Stimulated activated CD4-positive, alpha-beta T cell treated with anti-CD3 and anti-CD28 coated beads, Interleukin-4, amount 100 ng/mL, for 24 hours (primary cell): ENCODE measurements at regions not wholly inside any gene's neighbourhood (a gene's known extent, or its start where the extent isn't known, plus 50 kb on each side); places are given as distances from the start of the nearest gene placed in this dataset.
"Not testable (repeated sequence)": the region's sequence is repeated elsewhere in the genome, so short reads cannot be mapped to it uniquely, and the experiment has no call there.

ENCODE experiments used
- DNase-seq: peaks from one replicate; pipeline ENCODE4 v3.0.0-alpha.2; 2020

DNA sequence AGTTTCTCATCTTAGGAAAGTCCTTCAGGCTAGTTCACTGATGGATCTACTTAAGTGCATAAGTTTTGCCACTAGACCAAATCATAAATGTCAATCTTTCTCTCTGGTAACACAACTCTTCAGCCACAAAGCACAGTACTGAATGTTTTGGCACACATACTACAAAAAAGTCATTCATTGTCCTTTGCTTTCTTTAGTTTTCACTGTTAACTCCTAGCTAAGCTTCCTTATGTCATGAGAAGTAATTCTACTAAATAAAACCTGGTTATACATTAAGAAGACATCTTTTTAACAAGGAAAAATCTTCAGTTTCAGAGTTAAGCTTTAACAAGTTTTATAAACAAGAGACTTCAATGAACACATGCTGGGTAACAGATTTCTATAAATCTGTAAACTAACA lies 379.2 kb upstream of the NFIA start:
- no peak for DNase-seq

DNA sequence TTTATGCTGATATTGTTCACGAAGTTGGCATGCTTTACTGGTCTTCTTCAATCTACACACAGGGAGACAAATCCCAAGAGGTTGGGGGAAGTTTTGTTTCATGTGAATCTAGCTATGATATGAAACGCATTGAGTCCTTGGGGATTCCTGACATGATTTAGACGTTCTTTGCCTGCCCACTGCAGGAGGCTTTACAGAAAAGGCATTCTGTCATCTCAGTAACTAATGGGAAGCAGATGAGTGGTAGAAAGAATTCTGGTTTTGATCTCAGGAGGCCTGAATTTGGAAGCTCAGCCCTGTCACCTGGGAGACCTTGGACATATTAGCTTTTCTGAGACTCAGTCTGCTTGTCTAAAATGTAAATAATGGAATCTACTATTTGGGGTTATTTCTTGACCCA lies 383.0 kb upstream of the NFIA start:
- DNase-seq: no peak

DNA sequence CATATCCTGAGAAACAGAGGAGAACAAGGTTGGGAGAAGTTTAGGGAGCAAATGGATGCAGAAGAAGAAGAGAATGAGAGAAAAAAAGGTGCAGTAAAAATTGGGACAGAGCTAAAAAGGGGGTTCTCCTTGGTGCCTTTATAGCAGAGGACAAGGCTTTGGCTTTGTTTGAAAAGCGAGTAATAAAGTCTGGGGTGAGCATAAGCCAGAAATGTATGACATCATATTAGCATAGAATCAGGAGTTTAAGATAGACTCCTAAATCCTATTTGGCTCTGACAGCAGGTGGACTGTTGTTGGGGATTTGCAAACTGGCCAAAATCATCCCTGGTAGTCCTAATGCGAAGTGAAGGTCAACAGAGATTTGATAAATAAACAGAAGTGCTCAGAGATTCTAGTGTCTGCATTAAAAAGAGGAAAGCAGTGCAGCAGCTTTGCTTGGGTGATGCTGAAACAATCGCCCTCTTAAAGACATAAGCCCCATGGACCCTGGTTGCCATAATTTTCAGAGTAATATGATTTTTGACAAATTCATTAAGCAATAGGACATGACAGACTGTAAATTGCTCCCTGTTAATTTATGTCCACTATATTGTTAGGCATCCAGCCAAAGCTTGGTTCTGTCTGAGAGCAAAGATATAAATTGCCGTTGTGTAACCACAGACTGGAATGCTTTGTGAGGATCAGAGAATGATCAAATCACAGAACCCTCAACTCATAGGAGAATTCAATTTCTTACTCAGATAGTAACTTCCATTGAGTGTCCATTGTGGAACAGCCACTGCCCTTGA lies 385.0 kb upstream of the NFIA start:
- no peak for DNase-seq

DNA sequence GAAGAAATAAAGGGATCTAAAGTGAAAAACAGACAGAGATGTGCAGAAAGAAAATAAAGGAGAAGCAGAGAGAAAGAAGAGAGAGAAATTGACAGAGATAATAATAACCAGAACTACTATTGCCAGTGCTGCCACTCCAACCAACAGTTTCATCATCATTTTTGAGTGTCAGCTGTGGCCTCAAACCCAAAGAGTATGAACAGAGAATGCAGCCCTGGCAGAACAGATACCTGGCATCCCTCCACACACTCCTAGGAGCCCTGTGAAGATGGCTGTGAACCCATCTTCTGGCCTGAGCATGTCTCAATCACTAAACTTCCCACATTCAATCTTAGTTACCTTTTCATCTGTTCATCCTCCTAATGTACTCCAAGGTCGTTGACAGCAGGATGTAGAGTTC lies 385.8 kb upstream of the NFIA start:
- no peak for DNase-seq

DNA sequence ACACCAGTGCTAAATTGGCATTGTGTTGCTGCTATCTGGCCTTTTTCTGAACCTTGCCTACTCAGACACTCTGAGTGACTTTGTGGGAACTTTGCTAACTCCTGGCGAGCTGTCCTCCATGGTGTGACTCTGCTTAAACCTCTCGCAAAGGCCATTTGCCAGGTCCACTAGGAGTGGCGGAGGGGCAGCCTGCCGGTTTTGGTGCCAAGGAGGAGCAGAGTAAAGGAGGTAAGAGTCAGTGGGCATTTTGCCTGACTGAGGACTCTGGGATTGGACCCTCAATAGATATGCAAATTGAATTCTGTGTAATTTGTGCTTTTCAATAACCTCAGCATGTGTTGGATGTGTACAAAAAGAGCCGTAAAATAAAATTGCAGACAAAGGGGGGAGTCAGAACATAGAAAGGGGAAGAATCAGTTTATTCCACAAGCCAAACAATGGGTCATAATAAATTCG lies 386.6 kb upstream of the NFIA start:
- no peak for DNase-seq

DNA sequence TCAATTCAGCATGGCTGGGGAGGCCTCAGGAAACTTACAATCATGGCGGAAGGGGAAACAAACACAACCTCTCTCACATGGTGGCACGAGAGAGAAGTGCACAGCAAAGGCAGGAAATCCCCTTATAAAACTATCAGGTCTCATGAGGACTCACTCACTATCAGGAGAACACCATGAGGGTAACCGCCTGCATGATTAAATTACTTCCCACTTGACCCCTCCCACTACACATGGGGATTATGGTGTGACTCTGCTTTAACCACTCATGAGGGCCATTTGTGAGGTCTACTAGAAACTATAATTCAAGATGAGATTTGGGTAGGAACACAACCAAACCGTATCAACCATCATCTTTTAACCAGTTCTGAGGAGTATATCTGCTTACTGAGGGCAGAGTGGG lies 387.4 kb upstream of the NFIA start:
- DNase-seq: no peak

DNA sequence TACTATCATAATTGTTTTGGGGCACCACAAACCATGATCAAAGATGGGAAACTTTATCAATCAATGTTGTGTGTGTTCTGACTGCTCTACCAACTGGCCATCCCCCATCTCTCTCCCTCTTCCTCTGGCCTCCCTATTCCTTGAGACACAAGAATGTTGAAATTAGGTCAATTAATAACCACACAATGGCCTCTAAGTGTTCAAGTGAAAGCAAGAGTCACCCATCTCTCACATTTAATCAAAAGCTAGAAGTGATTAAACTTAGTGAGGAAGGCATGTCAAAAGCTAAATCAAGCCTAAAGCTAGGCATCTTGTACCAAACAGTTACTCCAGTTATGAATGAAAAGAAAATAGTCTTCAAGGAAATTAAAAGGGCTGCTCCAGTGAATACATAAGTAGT lies 390.3 kb upstream of the NFIA start:
- no peak for DNase-seq

DNA sequence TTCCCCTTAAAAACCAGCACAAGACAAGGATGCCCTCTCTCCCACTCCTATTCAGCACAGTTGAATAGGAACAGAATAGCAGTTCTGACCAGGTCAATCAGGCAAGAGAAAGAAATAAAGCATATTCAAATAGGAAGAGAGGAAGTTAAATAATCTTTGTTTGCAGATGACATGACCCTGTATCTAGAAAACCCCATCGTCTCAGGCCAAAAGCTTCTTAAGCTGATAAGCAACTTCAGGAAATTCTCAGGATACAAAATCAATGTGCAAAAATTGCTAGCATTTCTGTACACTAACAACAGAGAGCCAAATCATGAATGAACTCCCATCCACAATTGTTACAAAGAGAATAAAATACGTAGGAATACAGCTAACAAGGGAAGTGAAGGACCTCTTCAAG lies 394.1 kb upstream of the NFIA start:
- not testable (repeated sequence) for DNase-seq

DNA sequence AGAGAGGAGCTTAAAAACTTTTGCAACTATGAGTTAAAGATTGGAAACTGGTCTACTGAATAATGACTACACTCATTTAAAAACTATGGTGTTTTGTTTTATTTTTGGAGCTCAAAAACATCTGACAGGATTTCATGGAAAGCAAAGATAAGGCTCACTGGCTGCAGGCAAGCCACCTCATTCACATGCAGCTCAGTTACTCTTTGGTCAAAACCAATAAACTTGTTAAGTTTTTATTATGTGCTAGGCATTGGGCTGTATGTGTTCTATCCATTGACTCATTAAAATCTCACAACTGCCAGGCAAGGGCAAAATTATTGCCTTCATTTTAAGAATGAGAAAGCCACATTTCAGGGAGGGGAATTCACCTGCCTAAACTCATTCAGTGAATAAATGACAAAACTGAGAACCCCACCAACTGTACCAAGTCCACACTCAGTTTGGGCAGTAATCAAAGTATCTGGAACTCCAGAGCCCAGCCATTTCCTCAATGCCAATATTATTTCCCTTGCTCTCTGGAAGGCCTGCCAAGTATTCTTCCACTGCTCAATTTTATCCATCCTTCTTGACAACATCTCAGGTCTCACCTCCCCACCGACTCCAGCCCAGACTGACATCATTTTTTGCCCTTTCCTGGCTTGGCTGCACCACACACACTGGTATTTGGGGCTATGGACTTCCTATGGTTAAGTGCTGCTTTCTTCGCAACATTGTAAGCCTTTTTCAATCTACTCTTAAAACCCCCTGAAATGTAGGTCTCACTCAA lies 401.1 kb upstream of the NFIA start:
- DNase-seq: no peak

DNA sequence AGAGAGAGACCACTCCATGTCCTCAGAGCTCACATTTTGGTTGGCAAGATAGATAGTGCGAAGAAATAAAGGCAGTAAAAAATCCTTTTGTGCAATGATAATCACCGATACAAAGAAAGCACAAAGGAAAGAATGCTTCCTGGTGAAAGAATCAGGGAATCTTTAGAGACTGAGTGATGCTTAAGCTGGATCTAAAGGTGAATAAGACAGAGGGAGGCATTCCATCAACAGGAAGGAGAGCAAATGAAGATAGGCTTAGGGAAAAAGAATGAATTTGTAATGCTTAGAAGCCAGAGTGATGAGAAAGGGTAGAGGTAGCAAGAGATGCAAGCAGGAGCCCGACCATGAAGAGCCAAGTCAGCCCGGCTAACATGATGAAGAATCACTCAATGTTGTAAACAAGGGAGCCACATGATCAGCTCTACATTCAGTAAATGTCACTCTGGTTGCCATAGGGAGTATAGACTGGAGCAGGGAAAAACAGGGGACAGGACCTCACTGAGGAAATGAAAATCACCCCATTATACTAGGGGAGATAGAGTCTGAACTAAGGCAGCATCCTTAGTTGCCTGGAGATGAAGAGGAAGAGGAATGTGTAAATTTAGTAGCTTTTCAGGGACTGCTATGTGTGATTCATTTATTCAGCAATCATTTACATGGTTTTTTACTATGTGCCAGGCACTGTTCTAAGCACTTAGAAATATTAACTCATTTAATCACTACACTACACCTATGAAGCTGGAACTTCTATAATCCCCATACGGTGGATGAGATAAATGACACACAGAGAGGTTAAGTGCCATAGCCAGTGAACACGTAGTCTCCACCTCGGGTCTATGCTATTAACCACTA lies 402.6 kb upstream of the NFIA start:
- no peak for DNase-seq

DNA sequence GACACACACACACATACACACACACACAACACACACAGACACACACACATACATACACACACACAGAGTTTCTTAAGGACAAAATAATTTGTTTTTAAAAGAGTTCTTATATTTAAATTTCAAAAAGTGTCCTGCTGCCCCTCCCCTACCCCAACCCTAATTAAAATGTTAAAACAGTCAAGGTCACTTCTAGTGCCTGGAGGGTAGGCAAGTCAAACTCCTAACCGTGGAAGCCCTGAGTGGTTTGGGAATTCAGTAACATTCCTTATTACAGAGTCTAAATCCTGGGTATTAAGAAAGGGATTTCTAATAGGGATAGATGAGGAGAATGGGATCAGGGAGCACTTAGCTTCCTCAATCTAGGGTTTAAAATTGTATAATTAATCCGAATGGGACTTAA lies 403.6 kb upstream of the NFIA start:
- DNase-seq: no peak

DNA sequence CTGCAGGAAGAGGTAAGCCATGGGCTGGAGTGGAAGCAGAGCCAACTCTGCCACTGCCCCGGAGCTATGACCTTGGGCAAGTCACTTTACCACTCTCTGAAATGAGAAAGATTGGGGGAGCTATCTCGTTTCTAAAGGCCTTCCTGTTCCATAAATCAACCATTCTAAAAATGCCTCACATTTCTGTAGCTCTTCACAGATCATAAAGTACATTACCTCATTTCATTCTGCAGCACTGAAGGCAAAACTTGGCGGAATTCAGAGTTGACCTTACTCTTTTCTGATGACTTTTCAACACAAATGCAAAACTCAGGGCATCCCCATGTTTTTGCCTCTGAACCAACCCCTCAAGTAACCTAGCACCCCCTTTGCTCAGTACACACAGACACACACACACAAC lies 404.0 kb upstream of the NFIA start:
- no peak for DNase-seq

DNA sequence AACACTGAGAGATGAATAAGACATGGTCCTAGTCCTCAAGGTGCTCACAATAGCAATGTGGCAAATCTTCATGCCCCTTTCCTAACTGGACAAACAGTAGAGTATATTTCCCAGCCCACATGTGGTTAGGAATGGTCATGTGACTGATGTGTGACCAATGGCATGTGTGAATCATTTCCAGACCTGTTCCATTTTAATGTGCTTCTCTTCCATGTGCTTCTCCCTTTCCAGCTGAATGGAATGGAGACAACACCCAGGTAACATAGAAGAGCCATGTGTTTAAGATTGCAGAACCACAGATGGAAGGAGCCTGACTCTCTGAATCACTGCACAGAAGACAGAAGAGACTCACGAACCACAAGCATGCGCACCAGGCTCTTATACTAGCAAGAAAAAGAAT lies 409.9 kb upstream of the NFIA start:
- DNase-seq: no peak

DNA sequence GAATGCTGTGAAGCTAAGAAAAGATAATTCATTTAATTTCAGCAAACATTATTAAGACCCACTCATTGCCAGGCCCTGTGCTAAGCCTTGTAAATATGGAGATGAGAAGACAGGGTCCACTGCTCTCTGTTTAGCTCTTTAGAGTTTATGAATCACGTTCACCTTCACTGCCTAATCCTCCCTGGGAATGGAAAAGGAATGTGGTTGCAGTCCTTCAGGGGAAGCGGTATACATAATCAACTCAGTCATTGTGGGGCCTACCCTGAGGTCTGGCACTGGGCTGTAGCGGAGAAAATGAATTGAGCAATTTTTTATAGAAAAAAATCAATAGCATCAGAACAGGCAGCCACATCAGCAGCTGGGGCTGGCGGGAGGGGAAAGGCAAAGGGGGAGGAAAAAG lies 412.1 kb upstream of the NFIA start:
- DNase-seq: no peak

DNA sequence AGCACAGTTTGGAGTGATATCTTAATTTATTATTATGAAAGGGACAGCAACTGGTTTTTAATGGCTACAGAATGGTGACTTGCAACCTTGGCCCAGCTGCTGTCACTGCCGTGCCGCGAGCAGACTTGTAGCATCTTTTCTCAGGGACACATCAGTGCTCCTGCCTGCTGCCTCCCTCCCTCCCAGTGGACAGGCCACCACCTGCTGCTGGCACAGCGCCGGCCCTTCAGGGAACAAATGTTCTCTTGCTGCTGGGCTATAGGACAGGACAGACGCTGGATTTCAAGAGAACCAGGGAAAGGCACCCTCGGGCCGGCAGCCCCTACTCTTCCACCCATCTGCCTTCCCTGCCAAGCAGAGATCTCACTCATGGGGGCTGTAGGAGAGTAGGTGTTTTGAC lies 413.8 kb upstream of the NFIA start:
- DNase-seq: no peak

DNA sequence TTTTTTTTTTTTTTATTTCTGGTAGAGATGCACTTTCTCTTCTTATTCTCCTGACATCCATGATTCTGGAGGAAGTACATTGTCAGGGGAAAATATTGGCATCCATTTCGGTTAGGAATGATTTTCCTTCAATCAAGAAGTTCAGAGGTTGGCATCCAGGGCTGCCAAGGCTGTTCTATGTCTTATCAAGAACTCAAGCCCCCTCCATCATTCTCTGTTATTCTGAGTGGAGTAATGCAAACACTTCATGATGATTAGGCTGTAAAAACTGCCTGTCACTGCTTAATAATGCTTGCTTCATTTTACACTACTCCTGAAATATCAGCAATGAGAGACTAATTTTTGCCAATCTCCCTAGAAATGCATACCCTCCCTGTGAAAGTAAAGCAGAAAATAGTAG lies 417.1 kb upstream of the NFIA start:
- DNase-seq: no peak

DNA sequence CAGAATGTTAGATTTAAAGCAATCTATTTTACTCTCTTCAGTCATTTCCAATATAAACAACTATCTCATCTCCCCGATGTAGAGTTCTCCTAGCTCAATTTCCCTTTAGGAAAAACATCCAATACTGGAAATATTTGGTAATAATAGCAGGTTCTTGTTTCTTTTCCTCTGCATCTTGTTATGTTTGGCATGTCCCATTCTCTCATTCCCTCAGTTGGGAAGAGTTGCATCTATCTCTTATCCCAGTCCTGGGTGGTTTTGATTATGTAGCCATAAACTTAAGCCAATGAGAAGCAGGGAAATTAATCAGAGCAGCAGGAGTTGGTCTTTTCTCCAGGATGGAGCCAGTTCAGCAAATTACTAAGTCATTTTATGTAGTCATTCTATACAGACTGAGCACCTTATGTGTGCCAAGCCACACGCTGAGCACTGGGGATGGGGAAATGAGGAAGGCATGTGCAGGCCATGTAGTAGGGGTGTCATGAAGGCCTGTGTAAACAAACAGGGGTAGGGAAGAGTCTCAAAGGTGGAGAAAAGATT lies 418.2 kb upstream of the NFIA start:
- DNase-seq: no peak

DNA sequence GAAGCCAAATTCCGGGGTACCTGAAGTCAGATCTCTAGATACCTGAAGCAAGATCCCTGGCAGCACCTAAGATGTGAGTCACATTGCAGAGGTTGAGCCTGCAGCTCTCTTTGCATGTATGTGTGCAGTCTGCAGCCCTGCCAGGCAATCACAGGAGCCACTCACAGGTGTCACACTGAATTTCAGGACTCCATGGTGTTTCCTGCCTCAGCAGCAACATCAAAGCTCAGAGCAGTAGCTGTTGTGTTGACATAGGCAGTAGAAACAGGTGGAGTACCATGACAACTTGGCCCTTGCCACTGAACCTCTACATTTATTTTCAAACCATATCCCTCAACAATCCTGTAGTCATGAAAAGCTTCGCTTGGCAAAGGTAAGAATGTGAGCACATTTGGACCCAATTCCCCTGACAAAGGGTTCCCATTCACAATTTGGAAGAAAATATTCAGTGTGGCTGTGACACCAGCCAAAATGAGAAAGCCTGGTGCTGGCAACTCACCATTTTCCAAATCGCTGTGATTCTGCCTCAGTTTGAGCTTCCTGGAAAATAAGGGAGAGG lies 419.8 kb upstream of the NFIA start:
- DNase-seq: no peak

DNA sequence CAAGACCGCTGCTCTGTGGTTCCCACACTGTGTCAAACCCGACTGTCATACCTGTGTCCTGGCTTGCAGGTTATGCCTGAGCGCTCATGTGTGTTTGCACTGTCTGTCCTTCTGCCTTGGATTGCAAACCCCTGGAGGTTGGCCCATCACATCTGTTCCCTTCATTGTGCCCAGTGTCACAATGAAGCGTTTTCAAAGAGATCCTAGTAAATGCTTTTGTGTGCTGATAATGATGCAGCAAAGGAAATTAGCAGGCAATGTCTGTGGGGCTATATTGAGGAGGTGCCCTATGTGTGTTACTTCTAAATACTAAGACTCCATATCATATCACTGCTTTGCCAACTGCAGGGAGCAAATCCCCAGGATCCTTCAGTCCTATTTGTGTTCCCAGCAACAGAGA lies 424.4 kb upstream of the NFIA start:
- DNase-seq: no peak

DNA sequence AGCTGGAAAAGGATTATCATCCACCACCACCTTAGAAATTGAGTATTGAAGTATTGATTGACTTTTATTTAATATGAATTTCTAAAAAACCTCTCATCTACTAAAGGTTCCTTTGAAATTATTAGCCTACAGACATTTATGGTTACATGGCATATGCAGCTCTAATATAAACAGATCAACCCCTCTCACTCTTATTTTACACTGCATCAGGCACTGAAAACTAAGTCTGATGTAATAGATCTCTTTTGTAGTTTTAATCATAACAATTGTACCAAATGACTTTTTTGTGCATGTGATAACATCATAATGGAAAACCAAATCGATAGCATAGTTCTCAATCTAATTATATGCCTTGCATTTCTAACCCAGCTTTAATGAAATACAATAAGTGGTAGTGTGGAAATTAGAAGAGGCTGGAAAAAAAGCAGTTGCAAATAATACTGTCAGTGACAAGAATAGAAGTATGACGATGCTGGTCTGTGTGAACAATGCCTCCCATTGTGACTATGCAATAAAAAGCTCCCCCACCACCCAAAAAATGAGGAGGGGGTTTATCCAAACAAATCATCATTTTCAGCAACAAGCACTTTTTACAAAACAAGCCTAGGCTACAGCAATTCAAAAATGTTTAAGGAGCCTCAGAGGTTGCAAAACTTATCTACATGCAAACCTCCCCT lies 426.5 kb upstream of the NFIA start:
- no peak for DNase-seq

DNA sequence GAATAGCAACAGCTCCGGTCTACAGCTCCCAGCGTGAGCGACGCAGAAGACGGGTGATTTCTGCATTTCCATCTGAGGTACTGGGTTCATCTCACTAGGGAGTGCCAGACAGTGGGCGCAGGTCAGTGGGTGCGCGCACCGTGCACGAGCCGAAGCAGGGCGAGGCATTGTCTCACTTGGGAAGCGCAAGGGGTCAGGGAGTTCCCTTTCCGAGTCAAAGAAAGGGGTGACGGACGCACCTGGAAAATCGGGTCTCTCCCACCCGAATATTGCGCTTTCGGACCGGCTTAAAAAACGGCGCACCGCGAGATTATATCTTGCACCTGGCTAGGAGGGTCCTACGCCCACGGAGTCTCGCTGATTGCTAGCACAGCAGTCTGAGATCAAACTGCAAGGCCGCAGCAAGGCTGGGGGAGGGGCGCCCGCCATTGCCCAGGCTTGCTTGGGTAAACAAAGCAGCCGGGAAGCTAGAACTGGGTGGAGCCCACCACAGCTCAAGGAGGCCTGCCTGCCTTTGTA lies 442.3 kb upstream of the NFIA start:
- DNase-seq: not testable (repeated sequence)

DNA sequence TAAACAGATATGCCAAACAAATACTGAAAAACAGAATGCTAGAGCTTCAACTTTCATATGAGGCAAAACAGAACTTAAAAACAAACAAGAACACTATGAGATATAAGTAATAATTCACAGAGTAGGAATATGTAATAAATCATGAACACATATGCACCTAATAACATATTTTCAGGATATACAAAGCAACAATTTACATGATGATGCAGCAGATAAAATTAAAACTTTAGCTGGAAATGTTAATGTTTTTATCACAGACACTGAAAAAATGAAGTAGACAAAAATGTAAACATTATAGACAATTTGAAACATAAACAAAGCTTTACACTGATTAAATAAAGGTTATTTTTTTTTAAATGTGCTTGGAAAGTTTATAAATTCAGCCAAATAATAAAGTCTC lies 443.1 kb upstream of the NFIA start:
- DNase-seq: no peak
